Fibroblast of lung (primary cell): ENCODE measurements at regions not wholly inside any gene's neighbourhood (a gene's known extent, or its start where the extent isn't known, plus 50 kb on each side); places are given as distances from the start of the nearest gene placed in this dataset.

Experiments
- CTCF ChIP-seq, 2 donors: IDR thresholded peaks in 1 of 2; conservative IDR thresholded peaks in 1 of 2; 1 replicate in 1 of 2; 2 replicates in 1 of 2; pipeline ENCODE4 v1.5.1; 2011 to 2012; ENCODE audit warnings: low read length in 2 of 2, control low read depth in 1 of 2, inconsistent platforms in 1 of 2, low read depth in 1 of 2, mild to moderate bottlenecking in 1 of 2
- EZH2 ChIP-seq: IDR thresholded peaks from 2 replicates; pipeline ENCODE4 v1.5.1; 2012; ENCODE audit warnings: low read length, control low read depth, mild to moderate bottlenecking; ENCODE audit errors: missing control alignments

DNA sequence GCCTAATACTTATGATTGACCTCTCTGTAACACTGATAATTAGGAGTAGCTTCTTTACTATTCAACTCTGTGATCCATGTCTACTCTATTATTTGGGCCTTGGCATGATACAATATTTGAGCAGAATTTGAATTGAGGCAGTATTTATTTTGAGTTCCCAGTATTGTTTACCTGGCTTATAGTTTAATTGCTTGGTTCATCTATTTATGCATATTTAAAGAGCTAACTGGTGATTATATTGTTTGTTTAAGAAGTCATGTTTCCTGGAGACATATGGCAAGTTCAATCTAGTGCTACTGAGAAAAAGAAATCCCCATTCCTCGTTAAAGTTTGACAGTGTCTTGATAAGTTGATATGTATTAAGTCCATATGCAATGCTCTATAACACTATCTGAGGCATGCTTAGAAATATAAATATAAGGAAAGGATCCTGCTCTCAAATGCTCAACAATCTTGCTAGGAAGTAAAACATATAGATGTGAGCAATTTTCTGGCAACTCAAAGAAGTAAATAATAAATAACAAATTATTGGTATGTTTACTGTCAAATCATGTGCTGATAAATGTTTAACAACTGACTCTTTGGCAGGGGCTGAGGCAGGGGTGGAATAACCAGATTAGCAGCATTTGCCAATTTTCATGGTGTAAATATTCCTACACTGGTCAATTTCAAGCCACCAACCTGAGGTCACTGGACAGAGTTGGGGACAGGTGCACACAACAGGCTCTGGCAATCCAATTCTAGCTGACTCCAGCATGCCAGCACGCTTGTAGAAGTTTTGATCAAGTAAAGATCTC, 430.2 kb upstream of the PIK3C3 start:
- no peak for TF ChIP-seq CTCF (conservative IDR thresholded peaks at IDR 0.05 in 1 of 2, IDR thresholded peaks at IDR 0.05 in 1 of 2; ENCODE audit: low read depth in 1 of 2, low read length in 2 of 2)
- TF ChIP-seq EZH2: no peak
